ENCODE measurements at regions not wholly inside any gene's neighbourhood (a gene's known extent, or its start where the extent isn't known, plus 50 kb on each side); places are given as distances from the start of the nearest gene placed in this dataset.

DNA sequence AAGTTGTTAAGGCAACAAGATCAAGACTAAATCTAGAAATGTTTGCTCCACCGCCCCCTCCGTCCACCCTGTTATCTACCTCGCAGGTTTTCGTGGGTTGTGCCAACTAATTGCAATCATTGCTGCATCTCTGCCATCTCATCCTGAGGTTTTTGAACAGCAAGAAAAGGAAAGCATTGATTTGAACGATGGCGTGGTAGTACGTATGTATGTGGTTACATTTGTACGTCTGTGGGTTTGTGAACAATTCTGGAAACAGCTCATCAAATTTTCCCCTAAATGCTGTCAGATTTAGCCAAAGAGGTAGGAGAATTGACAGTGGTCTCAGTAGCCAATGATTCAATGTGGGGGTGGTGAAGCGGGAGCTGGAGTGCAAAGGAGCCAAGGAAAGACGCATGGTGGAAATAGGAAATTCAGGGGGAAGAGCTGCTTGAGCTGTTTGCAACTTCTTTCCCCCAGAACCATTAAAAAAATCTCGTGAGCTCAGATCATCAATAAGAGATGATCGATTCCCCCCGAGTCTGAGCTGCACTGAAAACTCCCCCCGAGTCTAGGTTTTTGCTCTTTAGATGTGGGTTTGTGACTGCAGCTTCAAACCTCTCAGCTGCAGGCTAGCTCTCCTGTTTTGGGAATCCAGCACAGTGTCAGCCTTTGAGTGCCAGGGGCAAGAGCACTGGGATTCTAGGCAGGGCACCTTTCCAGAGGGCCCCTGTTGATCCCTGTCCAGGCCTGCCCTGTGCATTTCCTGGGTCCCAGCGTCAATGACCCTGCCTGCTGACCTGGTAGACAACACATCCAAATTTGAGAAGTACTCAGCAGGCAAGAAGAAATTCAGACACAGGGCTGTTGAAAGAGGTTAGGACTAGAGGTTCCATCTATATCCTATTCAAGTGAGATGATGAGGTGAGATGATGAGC lies 72.6 kb upstream of the LY86 start:
- BruUV-seq (replicated peaks): no TSS peak
- ATAC-seq: no peak
- ChIA-PET POLR2A (no interaction called here), CTCF (no interaction called here)
- Histone ChIP-seq H3K4me1 (ENCODE audit: control insufficient read depth, insufficient read depth, low read length) (no peaks in the 10 kb centered on the region), H3K9me3 (ENCODE audit: control insufficient read depth, insufficient read depth, low read depth, low read length) (no peaks in the 10 kb centered on the region), H3K27ac (ENCODE audit: low read length) (no peak overlapping the region), H3K4me3 (ENCODE audit: low read depth in 2 of 2, low read length in 2 of 2) (no peak overlapping the region), H3K36me3 (ENCODE audit: control insufficient read depth, insufficient read depth, low read length) (no peaks in the 10 kb centered on the region), H3K27me3 (ENCODE audit: control insufficient read depth, insufficient read depth, low read length) (no peaks in the 10 kb centered on the region; the same call in none of the 2 replicates)
- no peak for DNase-seq (ENCODE audit: low read depth, low spot score)
- intact Hi-C loops (cut with micrococcal nuclease; ENCODE audit: unreplicated experiment) (no loop called here), in situ Hi-C loops (cut with HindIII; ENCODE audit: low pct_unique_long_range_greater_than_20kb, low sequenced_read_pairs) (no loop called here)
- TF ChIP-seq TCF7L2 (IDR thresholded peaks at IDR 0.05; ENCODE audit: low read depth, low read length) (no peak), POLR2AphosphoS5 (IDR thresholded peaks at IDR 0.05; ENCODE audit: low read depth, low read length) (no peak), SIN3A (IDR thresholded peaks at IDR 0.05; ENCODE audit: borderline replicate concordance, insufficient read depth, low read depth, low read length) (no peak)
- TF ChIP-seq, protein P1, sequence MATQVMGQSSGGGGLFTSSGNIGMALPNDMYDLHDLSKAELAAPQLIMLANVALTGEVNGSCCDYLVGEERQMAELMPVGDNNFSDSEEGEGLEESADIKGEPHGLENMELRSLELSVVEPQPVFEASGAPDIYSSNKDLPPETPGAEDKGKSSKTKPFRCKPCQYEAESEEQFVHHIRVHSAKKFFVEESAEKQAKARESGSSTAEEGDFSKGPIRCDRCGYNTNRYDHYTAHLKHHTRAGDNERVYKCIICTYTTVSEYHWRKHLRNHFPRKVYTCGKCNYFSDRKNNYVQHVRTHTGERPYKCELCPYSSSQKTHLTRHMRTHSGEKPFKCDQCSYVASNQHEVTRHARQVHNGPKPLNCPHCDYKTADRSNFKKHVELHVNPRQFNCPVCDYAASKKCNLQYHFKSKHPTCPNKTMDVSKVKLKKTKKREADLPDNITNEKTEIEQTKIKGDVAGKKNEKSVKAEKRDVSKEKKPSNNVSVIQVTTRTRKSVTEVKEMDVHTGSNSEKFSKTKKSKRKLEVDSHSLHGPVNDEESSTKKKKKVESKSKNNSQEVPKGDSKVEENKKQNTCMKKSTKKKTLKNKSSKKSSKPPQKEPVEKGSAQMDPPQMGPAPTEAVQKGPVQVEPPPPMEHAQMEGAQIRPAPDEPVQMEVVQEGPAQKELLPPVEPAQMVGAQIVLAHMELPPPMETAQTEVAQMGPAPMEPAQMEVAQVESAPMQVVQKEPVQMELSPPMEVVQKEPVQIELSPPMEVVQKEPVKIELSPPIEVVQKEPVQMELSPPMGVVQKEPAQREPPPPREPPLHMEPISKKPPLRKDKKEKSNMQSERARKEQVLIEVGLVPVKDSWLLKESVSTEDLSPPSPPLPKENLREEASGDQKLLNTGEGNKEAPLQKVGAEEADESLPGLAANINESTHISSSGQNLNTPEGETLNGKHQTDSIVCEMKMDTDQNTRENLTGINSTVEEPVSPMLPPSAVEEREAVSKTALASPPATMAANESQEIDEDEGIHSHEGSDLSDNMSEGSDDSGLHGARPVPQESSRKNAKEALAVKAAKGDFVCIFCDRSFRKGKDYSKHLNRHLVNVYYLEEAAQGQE (IDR thresholded peaks at IDR 0.05; ENCODE audit: insufficient read depth in 1 of 2, low read depth in 2 of 2, low read length in 1 of 2): no peak
- TF ChIP-seq, protein P2, sequence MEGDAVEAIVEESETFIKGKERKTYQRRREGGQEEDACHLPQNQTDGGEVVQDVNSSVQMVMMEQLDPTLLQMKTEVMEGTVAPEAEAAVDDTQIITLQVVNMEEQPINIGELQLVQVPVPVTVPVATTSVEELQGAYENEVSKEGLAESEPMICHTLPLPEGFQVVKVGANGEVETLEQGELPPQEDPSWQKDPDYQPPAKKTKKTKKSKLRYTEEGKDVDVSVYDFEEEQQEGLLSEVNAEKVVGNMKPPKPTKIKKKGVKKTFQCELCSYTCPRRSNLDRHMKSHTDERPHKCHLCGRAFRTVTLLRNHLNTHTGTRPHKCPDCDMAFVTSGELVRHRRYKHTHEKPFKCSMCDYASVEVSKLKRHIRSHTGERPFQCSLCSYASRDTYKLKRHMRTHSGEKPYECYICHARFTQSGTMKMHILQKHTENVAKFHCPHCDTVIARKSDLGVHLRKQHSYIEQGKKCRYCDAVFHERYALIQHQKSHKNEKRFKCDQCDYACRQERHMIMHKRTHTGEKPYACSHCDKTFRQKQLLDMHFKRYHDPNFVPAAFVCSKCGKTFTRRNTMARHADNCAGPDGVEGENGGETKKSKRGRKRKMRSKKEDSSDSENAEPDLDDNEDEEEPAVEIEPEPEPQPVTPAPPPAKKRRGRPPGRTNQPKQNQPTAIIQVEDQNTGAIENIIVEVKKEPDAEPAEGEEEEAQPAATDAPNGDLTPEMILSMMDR (IDR thresholded peaks at IDR 0.05): no peak

GRCh38 chr6:6516666-6517458 lies 71.7 kb upstream of the LY86 start:
- Histone ChIP-seq H3K4me3 (ENCODE audit: low read depth in 2 of 2, low read length in 2 of 2) (no peak overlapping the region), H3K27ac (ENCODE audit: low read length) (no peak overlapping the region), H3K36me3 (ENCODE audit: control insufficient read depth, insufficient read depth, low read length) (no peaks in the 10 kb centered on the region), H3K27me3 (ENCODE audit: control insufficient read depth, insufficient read depth, low read length) (no peaks in the 10 kb centered on the region; the same call in none of the 2 replicates), H3K9me3 (ENCODE audit: control insufficient read depth, insufficient read depth, low read depth, low read length) (no peaks in the 10 kb centered on the region), H3K4me1 (ENCODE audit: control insufficient read depth, insufficient read depth, low read length) (no peaks in the 10 kb centered on the region)
- DNase-seq (ENCODE audit: low read depth, low spot score): no peak
- intact Hi-C loops (cut with micrococcal nuclease; ENCODE audit: unreplicated experiment): no loop called here
- TF ChIP-seq, protein P2 (IDR thresholded peaks at IDR 0.05): no peak
- TF ChIP-seq, protein P1 (IDR thresholded peaks at IDR 0.05; ENCODE audit: insufficient read depth in 1 of 2, low read depth in 2 of 2, low read length in 1 of 2): no peak
- TF ChIP-seq POLR2AphosphoS5 (IDR thresholded peaks at IDR 0.05; ENCODE audit: low read depth, low read length) (no peak), SIN3A (IDR thresholded peaks at IDR 0.05; ENCODE audit: borderline replicate concordance, insufficient read depth, low read depth, low read length) (no peak), TCF7L2 (IDR thresholded peaks at IDR 0.05; ENCODE audit: low read depth, low read length) (no peak)
- ChIA-PET CTCF (no interaction called here), POLR2A (no interaction called here)
- in situ Hi-C loops (cut with HindIII; ENCODE audit: low pct_unique_long_range_greater_than_20kb, low sequenced_read_pairs): no loop called here
- no peak for ATAC-seq
- BruUV-seq (replicated peaks): no TSS peak
